Gastrocnemius medialis (tissue), 4 donors: ENCODE measurements at regions not wholly inside any gene's neighbourhood (a gene's known extent, or its start where the extent isn't known, plus 50 kb on each side); places are given as distances from the start of the nearest gene placed in this dataset.
"Not testable (repeated sequence)": the region's sequence is repeated elsewhere in the genome, so short reads cannot be mapped to it uniquely, and the experiment has no call there.

ENCODE experiments used
- ATAC-seq, 2 donors: fragments of 150-250 bp; one replicate each; pipeline ENCODE4 v1.9.1; 2016
- DNase-seq, 2 donors: peaks; one replicate each; pipeline ENCODE4 v3.0.0-alpha.2; 2019
- H3K27ac ChIP-seq, 4 donors: fragments of 200-600 bp; sonication (generic); 1 replicate in 1 of 4; 2 replicates in 3 of 4; pipeline ENCODE4 v1.5.1; 2016 to 2018; ENCODE audit warnings: mild to moderate bottlenecking in 2 of 4, moderate library complexity in 1 of 4
- H3K27me3 ChIP-seq, 3 donors: fragments of 200-600 bp; sonication (generic) in 2 of 3; 1 replicate in 1 of 3; 2 replicates in 2 of 3; pipeline versions ENCODE4 v1.5.1 to v1.6.0; 2016 to 2019; ENCODE audit warnings: mild to moderate bottlenecking in 1 of 3, moderate library complexity in 1 of 3
- H3K36me3 ChIP-seq, 2 donors: fragments of 200-600 bp; sonication (generic) in 1 of 2; one replicate each; pipeline ENCODE4 v1.5.1; 2017 to 2018
- H3K4me1 ChIP-seq, 2 donors: fragments of 200-600 bp; sonication (generic) in 1 of 2; one replicate each; pipeline ENCODE4 v1.5.1; 2016 to 2017; ENCODE audit warnings: mild to moderate bottlenecking in 2 of 2
- H3K4me3 ChIP-seq, 4 donors: fragments of 200-600 bp; sonication (generic) in 3 of 4; 1 replicate in 1 of 4; 2 replicates in 3 of 4; pipeline ENCODE4 v1.5.1; 2016 to 2019; ENCODE audit warnings: mild to moderate bottlenecking in 2 of 4
- H3K9me3 ChIP-seq, 3 donors: fragments of 200-600 bp; sonication (generic) in 2 of 3; 1 replicate in 1 of 3; 2 replicates in 2 of 3; pipeline ENCODE4 v1.5.1; 2016 to 2019
- CTCF ChIP-seq, 5 experiments: fragments of 450-650 bp in 3 of 5; fragments of 200-600 bp in 2 of 5; sonication (generic) in 2 of 5; IDR thresholded peaks in 4 of 5; conservative IDR thresholded peaks in 1 of 5; 1 replicate in 4 of 5; 2 replicates in 1 of 5; pipeline ENCODE4 v1.5.1; 2016 to 2019; ENCODE audit warnings: antibody characterized with exemption in 5 of 5, mild to moderate bottlenecking in 3 of 5, moderate library complexity in 3 of 5
- POLR2A ChIP-seq, 2 donors: fragments of 450-650 bp; IDR thresholded peaks; one replicate each; pipeline ENCODE4 v1.6.1; 2017; ENCODE audit warnings: antibody characterized with exemption in 2 of 2, mild to moderate bottlenecking in 2 of 2, moderate library complexity in 2 of 2
- in situ Hi-C, 4 donors: fragments of 200-750 bp; cut with MboI; loops; one replicate each; pipeline versions ENCODE4 v1.15.0 to v1.8.0; 2017; ENCODE audit warnings: low sequenced_read_pairs in 4 of 4
- intact Hi-C: fragments of 100-400 bp; cut with DNase I; formaldehyde crosslinking; loops from one replicate; pipeline ENCODE4 v1.15.1; 2023; ENCODE audit warnings: low total_unique reads

GRCh38 chr10:30687698-30688213 lies 58.2 kb upstream of the LYZL2 start:
- H3K4me1 ChIP-seq = no peaks in the 10 kb centered on the region
- peak; percentile 67 to 69 for ATAC-seq
- in situ Hi-C loops (loop anchor here in 1 of 4 donors (10.0 kb wide), 1 partner anchor 1193 kb away; no protein-coding TSS in a partner anchor), intact Hi-C loops (no loop called here)
- peak; percentile 33 to 43 for DNase-seq
- no peak overlapping the region for H3K27ac ChIP-seq
- H3K36me3 ChIP-seq = no peaks in the 10 kb centered on the region
- H3K9me3 ChIP-seq = no peaks in the 10 kb centered on the region
- H3K27me3 ChIP-seq = peaks cover 7 to 18% (median 8%) of the 10 kb centered on the region in 3 donors
- TF ChIP-seq CTCF (IDR thresholded peaks at IDR 0.05 in 4 of 5, conservative IDR thresholded peaks at IDR 0.05 in 1 of 5) = peak; percentile 36 to 86 (median 71)
- no peak for TF ChIP-seq POLR2A (IDR thresholded peaks at IDR 0.05)
- H3K4me3 ChIP-seq = no peak overlapping the region

DNA sequence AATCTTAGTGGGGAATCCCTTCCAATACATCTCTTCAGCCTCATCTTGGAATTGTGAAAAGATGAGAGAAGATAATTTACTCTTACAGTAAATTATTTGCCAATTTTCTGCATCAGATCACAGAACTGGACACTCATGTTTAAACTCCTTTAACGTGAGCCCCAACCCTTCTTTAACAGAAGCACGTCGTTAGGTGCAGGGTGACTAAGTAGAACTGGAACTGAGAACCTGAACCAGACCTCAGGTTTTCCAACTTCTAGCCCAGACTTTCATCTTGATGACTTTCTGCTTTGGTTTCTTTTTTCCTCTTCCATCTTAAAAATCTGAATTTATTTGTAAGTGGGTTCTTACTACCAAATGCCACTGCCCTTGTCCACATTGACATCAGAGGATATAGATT lies 57.2 kb upstream of the LYZL2 start:
- ATAC-seq = no peak
- Histone ChIP-seq H3K4me3 (no peak overlapping the region), H3K27me3 (peaks cover 6 to 14% (median 7%) of the 10 kb centered on the region in 3 donors), H3K9me3 (no peaks in the 10 kb centered on the region), H3K36me3 (no peaks in the 10 kb centered on the region), H3K4me1 (no peaks in the 10 kb centered on the region), H3K27ac (no peak overlapping the region)
- TF ChIP-seq CTCF (IDR thresholded peaks at IDR 0.05 in 4 of 5, conservative IDR thresholded peaks at IDR 0.05 in 1 of 5) (no peak), POLR2A (IDR thresholded peaks at IDR 0.05) (no peak)
- DNase-seq = no peak
- in situ Hi-C loops = loop anchor here in 1 of 4 donors (10.0 kb wide), 1 partner anchor 1192 kb away; no protein-coding TSS in a partner anchor
- intact Hi-C loops = no loop called here

- DNase-seq (no peak), ATAC-seq (no peak)
- Histone ChIP-seq H3K4me1 (no peaks in the 10 kb centered on the region), H3K36me3 (no peaks in the 10 kb centered on the region), H3K4me3 (no peak overlapping the region), H3K9me3 (no peaks in the 10 kb centered on the region), H3K27ac (no peak overlapping the region), H3K27me3 (peaks cover 0 to 2% (median 0%) of the 10 kb centered on the region in 3 donors)
- TF ChIP-seq POLR2A (IDR thresholded peaks at IDR 0.05) (no peak), CTCF (IDR thresholded peaks at IDR 0.05 in 4 of 5, conservative IDR thresholded peaks at IDR 0.05 in 1 of 5) (no peak)
- in situ Hi-C loops = loop anchor here in 1 of 4 donors (10.0 kb wide), 1 partner anchor 1189 kb away; no protein-coding TSS in a partner anchor
- intact Hi-C loops = no loop called here
These were observed 53.9 kb upstream of the LYZL2 start for GRCh38 chr10:30683496-30683895.

GRCh38 chr10:30682377-30683199 lies 53.0 kb upstream of the LYZL2 start:
- H3K4me1 ChIP-seq, H3K27ac ChIP-seq, H3K36me3 ChIP-seq, H3K9me3 ChIP-seq, H3K4me3 ChIP-seq, H3K27me3 ChIP-seq, intact Hi-C loops: not testable (repeated sequence)
- DNase-seq = peak in 1 of 2 donors; percentile 36
- peak; percentile 44 to 54 for ATAC-seq
- in situ Hi-C loops = loop anchor here in 1 of 4 donors (10.0 kb wide), 1 partner anchor 1188 kb away; no protein-coding TSS in a partner anchor

DNA sequence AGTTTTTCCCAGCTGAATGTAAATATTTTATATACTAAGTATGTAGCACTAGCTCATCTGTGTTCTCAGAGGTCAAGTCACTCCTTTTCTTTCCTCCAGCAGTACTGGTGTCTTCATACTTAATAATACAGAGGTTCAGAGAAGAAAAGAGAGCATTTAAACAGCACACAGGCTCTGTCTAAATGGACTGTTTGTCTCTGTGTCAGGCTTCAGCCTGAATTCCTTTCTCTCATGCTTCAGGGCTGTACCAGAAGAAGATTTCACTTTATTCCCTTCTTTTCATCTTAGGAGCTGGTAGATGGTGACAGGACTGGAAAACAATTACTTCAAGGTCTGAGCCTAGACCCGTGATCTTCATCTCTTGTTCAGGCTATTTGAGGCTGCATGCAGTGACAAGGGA lies 51.4 kb upstream of the LYZL2 start:
- TF ChIP-seq POLR2A (IDR thresholded peaks at IDR 0.05) (no peak), CTCF (IDR thresholded peaks at IDR 0.05 in 4 of 5, conservative IDR thresholded peaks at IDR 0.05 in 1 of 5) (no peak)
- in situ Hi-C loops (loop anchor here in 1 of 4 donors (10.0 kb wide), 1 partner anchor 1186 kb away; no protein-coding TSS in a partner anchor), intact Hi-C loops (no loop called here)
- Histone ChIP-seq H3K4me1 (no peaks in the 10 kb centered on the region), H3K36me3 (no peaks in the 10 kb centered on the region), H3K27ac (no peak overlapping the region), H3K9me3 (no peaks in the 10 kb centered on the region), H3K27me3 (peaks cover 0 to 2% (median 0%) of the 10 kb centered on the region in 3 donors), H3K4me3 (no peak overlapping the region)
- DNase-seq (no peak), ATAC-seq (no peak)
